Endothelial cell of umbilical vein (primary cell): ENCODE measurements at regions not wholly inside any gene's neighbourhood (a gene's known extent, or its start where the extent isn't known, plus 50 kb on each side); places are given as distances from the start of the nearest gene placed in this dataset.

Experiments
- CTCF ChIP-seq, 2 donors: IDR thresholded peaks; 1 replicate in 1 of 2; 2 replicates in 1 of 2; pipeline ENCODE4 v1.5.1; 2011; ENCODE audit warnings: low read length in 2 of 2, mild to moderate bottlenecking in 2 of 2, moderate library complexity in 2 of 2, control low read depth in 1 of 2, inconsistent platforms in 1 of 2, low read depth in 1 of 2; ENCODE audit not compliant: insufficient read depth in 1 of 2; ENCODE audit errors: extremely low read depth in 1 of 2
- EZH2 ChIP-seq: IDR thresholded peaks from 2 replicates; pipeline ENCODE4 v1.6.1; 2012; ENCODE audit warnings: borderline replicate concordance, low read depth, mild to moderate bottlenecking, moderate library complexity, low read length, inconsistent platforms; ENCODE audit not compliant: severe bottlenecking

GRCh38 chr18:60500960-60501359 is 128.4 kb upstream of the MC4R start:
- TF ChIP-seq CTCF (IDR thresholded peaks at IDR 0.05; ENCODE audit: extremely low read depth in 1 of 2, insufficient read depth in 1 of 2, low read depth in 1 of 2, low read length in 2 of 2) (no peak), EZH2 (no peak)
